Activated naive CD8-positive, alpha-beta T cell treated with anti-CD3 and anti-CD28 coated beads, Interleukin-2, amount 50 U/mL, for 16 hours (primary cell): ENCODE measurements at regions not wholly inside any gene's neighbourhood (a gene's known extent, or its start where the extent isn't known, plus 50 kb on each side); places are given as distances from the start of the nearest gene placed in this dataset.
"Not testable (repeated sequence)": the region's sequence is repeated elsewhere in the genome, so short reads cannot be mapped to it uniquely, and the experiment has no call there.

Source experiments
- DNase-seq: peaks from one replicate; pipeline ENCODE4 v3.0.0-alpha.2; 2020; ENCODE audit warnings: low read depth, low spot score

DNA sequence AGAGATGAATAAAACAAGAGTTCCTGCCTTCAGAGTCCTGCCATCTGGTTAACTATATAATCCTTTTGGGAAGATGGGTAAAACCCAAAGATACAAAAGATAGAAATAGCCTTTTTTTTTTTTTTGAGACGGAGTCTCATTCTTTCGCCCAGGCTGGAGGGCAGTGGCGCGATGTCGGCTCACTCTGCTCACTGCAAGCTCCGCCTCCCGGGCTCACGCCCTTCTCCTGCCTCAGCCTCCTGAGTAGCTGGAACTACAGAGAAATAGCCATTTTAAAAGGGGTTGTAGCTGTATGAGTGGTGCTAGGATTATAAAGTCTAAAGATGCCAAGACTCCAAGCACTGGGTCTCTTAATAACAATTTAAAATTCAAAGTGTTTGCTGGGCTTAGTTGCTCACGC, 97.2 kb downstream of the KDR start:
- DNase-seq, result no peak

DNA sequence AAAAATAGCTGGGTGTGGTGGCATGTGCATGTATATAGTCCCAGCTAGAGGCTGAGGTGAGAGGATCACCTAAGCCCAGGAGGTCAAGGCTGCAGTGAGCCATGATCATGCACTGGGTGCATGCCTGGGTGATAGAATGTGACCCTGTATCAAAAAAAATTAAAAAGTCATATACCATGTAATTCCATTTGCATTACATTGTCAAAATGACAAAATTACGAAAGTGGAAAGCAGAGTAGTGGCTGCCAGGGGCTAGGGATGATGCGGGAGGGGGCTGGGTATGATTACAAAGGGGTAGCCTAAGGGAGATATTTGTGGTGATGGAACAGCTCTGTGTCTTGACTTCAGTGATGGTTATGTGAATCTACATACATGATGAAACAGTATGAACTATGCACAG, 97.8 kb downstream of the KDR start:
- DNase-seq, result no peak

DNA sequence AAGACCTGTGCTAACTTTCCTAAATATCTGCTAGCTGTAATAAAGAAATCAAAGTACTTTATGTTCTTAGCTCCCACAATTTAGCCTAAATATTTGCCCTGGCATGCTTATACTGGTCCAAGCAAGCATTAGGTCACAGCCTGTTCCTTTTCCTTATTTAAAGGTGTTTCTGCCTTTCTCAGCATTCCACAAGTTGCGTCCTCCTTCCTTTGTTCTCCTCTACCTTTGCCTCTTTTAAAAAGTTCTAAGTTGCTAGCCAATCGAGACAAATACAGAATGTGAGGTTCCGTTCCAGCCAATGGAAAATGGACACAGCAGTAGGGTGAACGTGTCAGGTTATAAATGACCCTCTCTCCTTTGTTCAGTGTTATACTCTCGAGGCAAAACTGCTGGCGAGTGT, 99.9 kb downstream of the KDR start:
- not testable (repeated sequence) for DNase-seq

DNA sequence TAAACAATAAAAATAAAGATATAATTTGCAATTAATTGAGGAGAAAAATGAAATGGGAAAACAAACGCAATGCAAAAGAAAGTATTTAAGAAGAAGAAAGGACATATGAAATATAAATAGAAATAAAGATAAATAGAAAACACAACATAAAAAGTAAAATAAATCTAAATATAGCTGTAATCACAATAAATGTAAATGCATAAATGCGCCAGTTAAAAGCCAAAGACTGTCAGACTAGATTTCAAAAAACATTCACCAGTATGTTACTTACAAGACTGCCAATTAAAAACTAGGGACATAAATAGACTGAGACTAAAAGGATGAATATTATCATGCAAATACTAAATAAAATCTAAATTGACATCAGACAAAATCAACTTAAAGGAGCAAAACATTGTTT, 102.4 kb downstream of the KDR start:
- DNase-seq, result no peak

GRCh38 chr4:55021214-55021613, 104.2 kb downstream of the KDR start:
- DNase-seq, result no peak

DNA sequence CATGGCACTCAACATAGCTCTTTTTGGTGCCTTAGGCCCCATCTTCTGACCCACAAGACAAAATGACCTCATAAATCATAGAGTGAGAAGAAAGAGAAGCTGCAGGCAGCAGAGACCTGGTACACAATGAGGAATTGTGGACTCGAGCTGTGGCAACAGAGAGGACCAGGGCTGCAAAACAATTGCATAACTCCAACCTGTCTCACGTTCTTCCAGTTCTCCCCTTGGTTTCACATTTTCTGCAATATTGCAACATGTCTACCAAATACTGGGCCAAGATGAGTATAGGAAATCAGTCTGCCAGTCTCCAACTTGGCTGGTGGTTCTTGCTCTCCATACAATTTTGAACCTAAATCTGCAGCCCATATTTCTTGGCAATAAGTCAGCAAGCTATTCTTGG, 105.3 kb downstream of the KDR start:
- DNase-seq, result no peak

- DNase-seq, result no peak
Observed at GRCh38 chr4:55018978-55019377, 106.4 kb downstream of the KDR start.

GRCh38 chr4:55018521-55018920, 106.9 kb downstream of the KDR start:
- no peak for DNase-seq

- DNase-seq, result no peak
Observed at GRCh38 chr4:55017406-55017805, 108.0 kb downstream of the KDR start.

- DNase-seq, result no peak
Observed at GRCh38 chr4:55016131-55016530, 109.3 kb downstream of the KDR start.

DNA sequence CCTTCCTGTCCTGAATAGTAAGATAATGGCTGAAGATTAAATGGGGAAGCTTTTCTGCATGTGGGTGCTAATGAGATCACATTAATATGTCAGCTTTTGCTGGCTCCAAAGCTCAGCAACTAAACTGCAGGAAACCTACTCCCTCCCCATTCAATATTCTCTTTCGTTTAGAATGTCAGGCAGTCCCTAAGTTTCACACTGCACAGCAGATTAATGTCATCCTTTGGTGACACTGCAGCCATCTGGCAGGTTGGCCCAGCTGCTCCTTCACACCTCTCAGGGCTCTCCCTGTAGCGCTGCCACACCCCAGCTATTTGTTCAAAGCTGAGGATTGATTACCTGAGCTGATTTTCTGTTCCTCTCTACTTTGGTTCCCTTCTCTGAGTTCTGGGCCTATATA, 110.5 kb downstream of the KDR start:
- DNase-seq, result no peak

DNA sequence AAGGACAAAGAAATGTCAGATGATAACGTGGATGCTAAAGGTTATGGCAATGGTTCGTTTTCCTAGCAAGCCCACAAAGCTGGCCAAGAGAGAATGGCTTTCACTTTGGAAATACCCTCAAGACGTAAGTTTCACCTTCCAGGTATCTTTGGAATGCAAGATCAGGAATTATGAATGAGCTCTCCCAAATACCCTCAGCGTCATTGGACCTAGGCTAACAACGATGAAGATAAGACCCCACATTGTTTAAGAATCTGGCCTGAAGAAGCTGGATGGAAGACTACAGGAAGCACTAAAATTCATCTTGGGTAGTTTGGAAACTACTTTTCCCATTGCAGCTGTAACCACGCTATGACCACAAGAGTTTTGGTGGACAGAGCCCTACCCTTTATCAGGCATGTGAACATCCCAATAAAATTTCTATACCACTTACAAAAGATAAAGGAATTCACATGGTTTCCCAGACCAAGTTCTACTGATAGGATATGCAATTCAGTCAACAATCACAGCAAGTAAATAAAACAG, 111.9 kb downstream of the KDR start:
- DNase-seq, result no peak

DNA sequence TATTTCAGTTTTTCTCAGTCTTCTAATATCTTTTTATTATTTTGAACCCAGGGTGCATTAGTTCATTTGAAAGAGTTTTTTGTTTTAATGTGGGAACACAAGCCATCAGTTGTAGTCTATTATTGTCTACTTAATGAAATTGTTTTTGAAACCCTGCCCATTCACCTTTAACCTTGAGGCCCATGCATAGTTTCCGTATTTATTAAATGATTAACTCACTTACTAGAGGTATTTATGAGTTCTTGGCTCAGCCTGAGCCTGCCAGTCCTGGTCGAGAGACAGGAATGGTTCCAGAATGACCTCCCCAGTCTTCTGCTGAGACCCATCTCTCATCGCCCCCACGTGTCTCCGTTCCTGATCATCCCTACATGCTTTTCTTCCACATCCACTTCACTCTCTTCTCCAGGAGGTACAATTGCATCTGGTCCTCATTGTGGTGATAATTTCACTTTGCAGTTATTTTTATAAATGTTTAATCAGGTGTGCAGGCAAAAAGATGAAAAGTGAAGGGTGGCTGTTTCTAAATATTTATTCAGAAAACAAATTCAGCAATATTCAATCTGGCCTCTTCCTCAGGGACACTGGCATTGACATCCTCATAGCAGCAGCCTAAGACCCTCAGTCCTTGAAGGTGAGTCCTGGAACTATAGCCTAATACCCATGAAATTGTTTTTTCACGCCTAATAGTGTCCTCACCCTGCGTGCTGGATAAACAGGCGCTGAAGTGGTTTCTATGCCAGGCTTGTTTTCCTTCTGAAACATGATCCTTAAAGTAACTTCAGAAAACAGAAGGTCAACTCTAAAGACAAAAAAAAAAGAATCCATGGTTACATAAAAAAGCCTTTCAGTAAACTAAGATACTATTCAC, 112.8 kb downstream of the KDR start:
- DNase-seq, result no peak

GRCh38 chr4:55011761-55012160, 113.6 kb downstream of the KDR start:
- no peak for DNase-seq

DNA sequence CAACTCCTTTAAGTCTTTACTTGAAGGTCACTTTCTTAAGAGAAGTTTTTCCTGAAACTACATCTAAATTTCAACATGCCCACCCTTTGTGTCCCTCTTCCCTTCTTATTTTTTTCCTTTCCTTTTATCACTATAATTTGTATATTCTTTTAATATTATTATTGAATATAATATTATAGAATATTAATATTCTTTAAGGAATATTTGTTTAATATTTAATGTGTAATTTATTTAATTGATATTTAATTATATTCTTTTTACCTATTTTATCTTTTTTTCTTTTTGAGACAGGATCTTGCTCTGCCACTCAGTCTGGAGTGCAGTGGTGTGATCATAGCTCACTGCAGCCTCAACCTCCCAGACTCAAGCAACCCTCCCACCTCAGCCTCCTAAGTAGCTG, 114.8 kb downstream of the KDR start:
- DNase-seq, result no peak

DNA sequence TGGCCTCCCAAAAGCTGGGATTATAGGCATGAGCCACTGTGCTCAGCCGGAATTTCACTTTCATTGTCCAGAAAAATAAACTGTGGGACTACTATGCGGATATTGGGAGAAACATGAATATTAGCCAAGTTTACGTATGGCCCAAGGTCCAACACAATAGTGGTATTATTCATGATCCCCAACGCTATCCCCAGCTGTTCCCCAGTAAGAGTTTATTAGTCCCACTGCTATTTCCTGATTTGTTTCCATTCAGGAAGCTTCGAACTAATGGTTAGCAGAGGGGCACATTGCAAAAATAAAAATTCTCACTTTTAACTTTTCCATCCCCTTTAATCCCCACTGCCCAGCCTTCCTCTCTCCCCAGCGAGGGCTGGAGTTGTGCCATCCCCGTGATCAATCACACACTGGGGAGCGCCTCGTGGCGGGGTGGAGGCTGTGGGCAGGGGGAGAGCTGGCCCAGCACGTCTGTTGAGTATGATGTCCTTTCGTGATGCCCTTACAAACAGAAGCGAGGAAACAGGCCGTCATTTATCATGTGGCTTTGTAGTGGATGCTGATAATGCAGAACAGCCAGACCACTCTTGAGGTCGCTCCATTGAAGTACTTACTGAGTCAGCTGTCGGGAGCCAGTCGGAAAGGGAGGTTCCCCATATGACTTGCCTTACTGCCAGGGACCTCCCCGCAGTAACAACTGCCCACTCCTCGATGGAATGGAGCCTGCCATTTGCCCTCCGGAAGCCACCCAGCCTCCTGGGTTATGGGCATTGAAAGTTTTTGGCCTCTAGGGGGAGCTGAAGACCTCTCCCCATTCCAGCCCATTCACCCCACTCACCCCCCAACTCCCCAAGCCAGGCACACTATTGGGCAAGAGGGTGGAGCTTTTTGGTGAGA, 117.0 kb downstream of the KDR start:
- no peak for DNase-seq

- DNase-seq, result no peak
Observed at GRCh38 chr4:55005910-55006309, 119.5 kb downstream of the KDR start.

DNA sequence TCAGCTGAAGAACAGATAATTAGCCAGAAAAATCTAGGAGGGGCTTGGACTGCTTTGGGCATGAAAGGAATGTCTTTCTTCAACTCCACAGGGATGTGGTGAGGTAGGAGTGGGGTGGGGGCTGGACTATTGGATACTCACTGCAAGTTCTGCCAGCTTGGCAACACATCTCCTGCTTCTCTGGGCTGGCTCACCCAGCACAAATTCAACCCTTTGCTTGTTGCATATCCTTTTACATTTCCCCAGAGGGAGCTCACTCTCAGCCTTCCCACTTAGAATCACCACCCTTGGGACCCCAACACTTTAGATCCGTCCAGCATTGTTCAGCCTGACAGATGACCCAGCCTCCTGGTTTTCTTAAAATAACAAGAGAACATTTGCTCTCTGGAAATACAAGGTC, 120.6 kb downstream of the KDR start:
- no peak for DNase-seq

- DNase-seq, result no peak
Observed at GRCh38 chr4:55002431-55002830, 123.0 kb downstream of the KDR start.

DNA sequence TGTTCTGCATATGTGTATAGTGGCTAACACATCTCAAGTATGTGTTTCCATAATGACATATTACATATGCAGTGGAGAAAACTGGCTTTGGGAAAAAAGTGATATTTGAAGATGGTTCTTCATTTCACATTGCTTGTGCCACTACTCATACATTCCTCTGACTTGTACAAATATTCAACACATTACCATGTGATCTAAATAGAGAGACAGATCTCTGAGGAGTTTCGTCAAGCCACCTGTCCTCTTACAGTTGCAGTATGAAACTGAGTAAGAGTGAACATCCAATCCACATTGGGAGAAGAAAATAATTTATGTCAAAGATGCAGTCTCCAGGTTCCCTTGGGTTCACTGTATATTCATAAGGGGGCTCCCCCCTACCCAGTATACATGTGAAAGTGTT, 123.9 kb downstream of the KDR start:
- DNase-seq, result no peak

DNA sequence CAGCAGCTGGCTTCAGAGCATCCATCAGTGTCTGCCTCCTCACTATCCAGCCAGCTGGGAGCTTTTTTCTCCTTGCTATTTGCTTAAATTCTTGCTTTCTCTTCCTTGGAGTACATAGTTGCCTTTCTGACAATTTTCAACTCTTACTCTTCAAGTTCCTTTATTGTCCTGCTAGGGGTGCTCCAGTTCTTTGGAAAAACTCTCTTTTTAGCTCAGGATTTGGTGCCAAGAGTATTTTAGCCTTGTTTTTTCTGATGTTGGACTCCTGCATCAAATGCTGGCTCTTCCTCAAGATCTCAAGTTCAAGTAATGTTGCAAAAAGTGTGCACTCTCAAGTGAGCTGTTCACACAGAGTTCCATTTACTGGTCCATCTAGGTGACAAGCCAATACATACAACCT, 126.4 kb downstream of the KDR start:
- DNase-seq, result no peak

DNA sequence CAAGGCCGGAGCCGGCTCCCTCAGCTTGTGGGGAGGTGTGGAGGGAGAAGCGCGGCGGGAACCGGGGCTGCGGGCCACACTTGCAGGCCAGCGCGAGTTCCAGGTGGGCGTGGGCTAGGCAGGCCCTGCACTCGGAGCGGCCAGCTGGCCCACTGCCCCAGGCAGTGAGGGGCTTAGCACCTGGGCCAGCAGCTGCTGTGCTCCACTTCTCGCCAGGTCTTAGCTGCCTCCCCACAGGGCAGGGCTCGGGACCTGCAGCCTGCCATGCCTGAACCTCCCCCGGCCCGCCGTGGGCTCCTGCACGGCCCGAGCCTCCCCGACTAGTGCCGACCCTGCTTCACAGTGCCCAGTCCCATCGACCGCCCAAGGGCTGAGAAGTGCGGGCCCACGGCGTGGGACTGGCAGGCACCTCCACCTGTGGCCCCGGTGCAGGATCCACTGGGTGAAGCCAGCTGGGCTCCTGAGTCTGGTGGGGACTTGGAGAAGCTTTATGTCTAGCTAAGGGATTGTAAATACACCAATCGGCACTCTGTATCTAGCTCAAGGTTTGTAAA, 131.8 kb downstream of the KDR start:
- not testable (repeated sequence) for DNase-seq
